ENCODE measurements at regions not wholly inside any gene's neighbourhood (a gene's known extent, or its start where the extent isn't known, plus 50 kb on each side); places are given as distances from the start of the nearest gene placed in this dataset.
A peak's percentile ranks its signal among the peaks of the same experiment; 100 is the strongest.
"Not testable (repeated sequence)": the region's sequence is repeated elsewhere in the genome, so short reads cannot be mapped to it uniquely, and the experiment has no call there.

DNA sequence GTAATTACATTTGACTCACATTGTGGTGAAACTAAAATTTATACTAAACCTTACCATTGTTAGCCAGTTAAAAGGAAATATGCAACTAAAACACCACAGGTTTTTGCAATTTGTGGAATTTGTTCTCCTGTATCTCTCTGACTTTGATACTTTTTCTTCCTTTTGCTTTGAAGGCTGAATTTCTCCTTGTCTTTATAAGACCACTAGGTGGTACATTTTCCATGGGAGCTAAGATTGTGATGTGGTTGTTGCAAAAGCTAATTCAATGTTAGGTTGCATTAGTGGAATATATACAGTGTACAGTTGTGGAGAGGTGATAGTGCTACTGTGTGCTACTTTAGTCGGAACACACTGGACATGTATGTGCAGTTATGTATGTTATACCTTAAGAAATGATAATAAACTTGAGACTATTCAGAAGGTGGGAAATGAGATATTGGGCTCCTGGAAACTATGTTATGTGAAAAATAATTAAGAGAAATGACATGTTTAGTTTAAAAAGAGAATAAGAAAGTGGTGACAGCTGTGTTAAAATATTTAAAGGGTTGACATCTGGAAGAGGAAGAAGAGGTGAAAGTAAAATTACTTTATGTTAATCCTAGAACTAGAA lies 70.3 kb downstream of the ARL9 start:
- Histone ChIP-seq H3K36me3 (no peaks in the 10 kb centered on the region), H3K27ac (no peak overlapping the region), H3K9me3 (no peaks in the 10 kb centered on the region), H3K4me1 (no peaks in the 10 kb centered on the region), H3K27me3 (no peaks in the 10 kb centered on the region), H3K4me3 (no peak overlapping the region)
- no peak for DNase-seq
- peak in 4 of 6 experiments; percentile 30 to 59 (median 55) for TF ChIP-seq CTCF (IDR thresholded peaks at IDR 0.05)
- TF ChIP-seq POLR2A (IDR thresholded peaks at IDR 0.05): no peak

- not testable (repeated sequence) for DNase-seq, H3K27ac ChIP-seq, H3K9me3 ChIP-seq, H3K4me1 ChIP-seq, H3K36me3 ChIP-seq, H3K27me3 ChIP-seq, H3K4me3 ChIP-seq
These were observed 86.8 kb downstream of the ARL9 start for GRCh38 chr4:56592417-56592816.

Measured in Peyer's patch (tissue), 4 donors.